Ureter (tissue), 1 donor: ENCODE measurements at regions not wholly inside any gene's neighbourhood (a gene's known extent, or its start where the extent isn't known, plus 50 kb on each side); places are given as distances from the start of the nearest gene placed in this dataset.

ENCODE experiments used
- DNase-seq: peaks from one replicate; pipeline ENCODE4 v3.0.0-alpha.2; 2020; ENCODE audit warnings: low spot score
- donor health status: DM: yes; HTN: yes; CAD: no.

DNA sequence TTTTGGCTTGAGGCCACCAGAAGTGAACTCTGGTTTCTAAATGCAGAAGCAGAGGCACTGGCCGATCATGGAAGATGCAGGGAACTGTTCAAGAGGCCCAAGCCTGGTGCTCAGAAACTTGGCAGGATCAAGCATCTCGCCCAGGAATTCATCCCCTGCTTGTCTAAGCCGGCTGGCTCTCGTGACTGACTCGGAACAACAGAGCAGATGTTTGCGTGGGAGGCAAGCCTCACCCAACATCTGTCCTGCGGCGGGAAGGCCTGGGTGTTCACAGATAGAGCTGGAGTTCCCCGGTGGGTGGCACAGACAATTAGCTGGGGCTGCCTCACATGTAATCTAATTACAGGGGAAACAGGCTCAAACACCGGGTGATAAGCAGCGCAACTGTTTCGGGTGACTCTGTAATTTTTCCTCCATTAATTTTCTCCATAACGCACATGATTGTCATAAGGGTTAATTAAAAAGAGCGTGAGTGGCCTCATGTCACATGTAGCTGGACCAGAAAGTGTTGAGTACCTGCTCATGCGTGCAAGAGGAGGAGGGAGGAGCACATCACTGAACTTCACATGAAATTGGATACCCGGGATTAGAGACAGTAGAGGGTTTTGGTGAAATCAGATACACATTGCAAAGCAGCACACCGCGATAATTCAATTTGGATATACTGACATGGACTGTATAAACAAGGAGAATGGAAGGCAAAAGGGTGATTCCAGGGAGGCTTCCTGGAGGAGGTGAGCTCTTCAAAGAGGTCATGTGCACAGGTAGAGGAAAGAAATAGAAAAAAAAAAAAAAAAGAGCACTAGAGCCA is 180.0 kb downstream of the ETS2 start:
- DNase-seq, result peak; percentile 80

DNA sequence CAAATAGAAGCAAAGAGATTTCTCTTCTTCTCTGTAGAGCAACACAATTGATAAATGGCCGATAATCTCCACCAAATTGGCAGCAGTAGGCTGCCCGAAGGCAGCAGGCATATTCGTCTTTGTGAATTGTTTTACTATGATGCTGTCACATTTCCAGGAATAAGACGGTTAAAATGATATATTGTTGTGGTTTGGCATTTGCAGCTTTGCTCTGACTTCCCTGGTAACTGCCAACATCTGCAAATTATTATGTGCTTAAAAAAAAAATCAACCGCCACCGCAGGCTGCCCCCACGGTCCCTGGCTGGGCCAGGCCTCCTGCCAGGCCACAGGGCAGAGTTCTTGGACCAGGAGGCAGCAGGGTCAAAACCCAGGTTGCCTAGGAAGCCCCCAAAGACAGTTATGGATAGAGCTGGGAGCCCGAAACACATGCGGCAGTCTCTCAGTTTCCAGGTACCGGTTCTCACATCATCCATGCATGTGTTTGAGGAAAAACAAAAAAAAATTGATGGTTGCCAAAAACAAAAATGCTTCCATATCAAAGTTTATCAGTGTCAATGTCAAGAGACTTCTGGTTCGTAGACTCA is 179.3 kb downstream of the ETS2 start:
- no peak for DNase-seq

DNA sequence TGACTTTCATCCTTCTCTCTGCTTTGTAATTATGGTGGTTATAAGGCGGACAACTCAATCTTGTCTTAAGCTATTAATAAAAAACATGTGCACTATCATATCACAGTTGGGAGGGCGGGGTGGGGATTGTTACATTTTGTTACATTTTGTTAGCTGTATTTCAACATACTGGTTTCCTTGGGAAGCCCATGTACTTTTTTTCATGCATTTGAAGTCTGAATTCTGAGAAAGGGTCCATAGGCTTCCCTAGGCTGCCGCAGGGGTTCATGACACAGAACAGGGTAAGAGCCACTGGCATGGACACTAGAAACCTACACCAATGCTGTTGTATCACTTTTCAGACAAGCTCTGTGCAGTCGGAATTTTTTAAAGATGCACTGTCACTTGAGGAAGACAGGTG is 178.8 kb downstream of the ETS2 start:
- DNase-seq, result no peak

DNA sequence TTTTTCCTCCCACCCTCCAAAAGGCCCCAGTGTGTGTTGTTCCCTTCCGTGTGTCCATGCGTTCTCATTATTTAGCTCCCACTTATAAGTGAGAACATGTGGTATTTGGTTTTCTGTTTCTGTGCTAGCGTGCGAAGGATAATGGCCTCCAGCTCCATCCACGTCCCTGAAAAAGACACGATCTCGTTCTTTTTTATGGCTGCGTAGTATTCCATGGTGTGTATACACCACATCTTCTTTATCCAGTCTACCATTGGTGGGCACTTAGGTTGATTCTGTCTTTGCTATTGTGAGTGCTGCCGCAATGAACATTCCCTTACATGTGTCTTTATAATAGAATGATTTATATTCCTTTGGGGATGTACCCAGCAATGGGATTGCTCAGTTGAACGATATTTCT is 177.8 kb downstream of the ETS2 start:
- no peak for DNase-seq

DNA sequence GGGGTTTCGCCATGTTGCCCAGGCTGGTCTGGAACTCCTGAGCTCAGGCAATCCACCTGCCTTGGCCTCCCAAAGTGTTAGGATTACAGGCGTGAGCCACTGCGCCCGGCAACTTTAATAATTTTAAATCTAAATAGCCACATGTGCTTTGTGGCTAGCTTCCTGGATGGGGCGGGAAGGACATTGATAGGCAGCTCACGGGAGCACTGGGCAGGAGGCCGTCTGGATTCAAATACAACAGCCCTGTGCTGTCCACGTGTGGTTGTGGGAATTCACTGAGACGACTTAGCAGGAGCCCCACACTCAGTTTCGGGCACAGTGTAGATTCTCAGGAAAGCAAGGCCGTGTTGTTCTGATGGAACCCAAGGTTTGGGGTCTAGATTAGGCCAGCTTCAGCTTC is 177.1 kb downstream of the ETS2 start:
- no peak for DNase-seq

DNA sequence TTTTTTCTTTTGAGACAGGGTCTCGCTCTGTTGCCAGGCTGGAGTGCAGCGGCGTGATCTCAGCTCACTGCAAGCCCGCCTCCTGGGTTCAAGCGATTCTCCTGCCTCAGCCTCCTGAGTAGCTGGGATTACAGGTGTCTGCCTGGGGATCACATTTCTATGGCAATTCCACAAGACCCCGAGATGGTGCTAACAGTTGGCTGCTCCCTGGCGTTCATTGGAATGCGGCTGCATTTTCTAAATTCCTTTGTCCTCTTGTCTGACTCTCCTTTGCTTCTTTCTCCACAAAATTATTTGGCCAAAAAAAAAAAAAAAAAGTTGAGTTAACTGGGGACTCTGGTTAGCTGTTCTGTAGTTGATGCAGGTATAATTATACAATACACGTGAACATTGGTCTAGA is 176.4 kb downstream of the ETS2 start:
- no peak for DNase-seq

DNA sequence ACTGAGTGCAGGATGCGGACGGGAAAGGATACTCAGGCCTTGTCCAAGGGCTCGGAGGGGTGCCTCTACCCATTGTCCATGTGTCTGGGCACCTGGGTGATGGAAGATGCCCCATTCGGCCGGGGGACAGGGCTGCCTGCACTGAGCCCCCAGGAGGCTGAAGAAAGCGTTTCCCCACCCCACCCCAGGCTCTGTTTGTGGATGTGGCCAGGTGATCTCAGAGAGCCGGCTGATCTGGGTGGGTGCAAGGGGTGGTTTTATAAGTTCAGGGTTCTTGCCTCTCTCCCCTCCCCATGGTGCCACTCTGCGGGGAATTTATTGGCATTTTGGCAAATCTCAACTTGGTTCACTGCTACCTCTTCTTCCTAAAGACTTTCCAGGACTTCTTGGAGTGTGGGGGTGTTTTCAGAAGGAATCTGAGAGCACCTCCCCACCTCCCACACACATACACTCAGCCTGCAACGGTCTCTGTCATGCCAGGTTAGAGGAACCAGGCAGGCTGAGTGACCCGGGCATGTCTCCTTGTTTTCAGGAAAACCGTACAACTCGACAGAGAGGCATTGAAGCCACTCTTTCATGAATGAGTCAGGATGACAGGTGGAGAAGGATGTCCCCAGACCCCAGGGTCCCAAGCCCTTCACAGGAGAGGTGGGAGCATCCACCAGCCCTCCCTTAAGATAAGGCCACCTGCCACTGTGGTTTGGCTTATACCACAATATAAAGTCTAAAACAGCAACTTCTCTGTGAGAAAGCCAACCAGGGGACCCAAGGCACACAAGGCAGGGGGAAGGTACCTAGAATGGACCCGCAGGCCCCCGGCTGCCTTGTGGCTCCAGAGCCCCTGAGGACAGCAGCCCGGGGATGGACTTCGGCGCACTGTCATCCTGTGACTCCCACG is 174.9 kb downstream of the ETS2 start:
- no peak for DNase-seq

DNA sequence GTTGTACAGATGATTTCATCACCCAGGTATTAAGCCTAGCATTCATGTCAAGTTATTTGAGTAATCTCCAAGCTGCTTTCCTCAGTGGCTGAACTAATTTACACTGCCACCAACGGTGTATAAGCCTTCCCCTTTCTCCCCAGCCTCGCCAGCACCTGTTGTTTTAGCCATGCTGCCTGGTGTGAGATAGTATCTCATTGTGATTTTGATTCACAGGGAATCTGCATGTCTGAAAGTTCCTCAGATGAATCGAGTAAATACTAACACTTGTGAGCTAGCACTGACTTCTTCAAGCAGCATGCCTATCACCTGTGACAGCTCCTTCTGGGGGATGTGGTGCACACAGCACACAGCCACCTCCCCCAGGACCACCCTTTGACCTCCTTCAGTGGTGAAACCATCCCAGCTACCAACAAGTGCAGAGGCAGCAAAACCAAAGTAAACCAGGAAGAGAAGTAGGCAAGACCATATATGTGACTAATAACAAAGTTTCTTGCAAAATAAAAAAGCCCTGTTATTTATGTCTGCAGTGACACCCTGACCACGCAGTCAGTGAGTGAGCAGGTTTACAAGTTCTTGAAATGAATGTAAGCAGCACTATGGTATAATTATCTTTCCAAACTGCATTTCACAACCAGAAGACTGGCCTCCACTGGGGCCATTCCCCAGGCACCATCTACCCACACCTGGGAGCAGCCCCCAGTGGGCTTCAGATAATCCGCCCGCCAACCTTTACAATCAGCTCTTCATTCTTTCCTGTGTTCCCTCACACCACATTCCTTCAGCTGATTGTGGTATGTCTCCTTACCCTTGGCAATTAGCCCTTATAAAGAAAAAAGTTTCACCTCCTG is 173.8 kb downstream of the ETS2 start:
- DNase-seq, result no peak

DNA sequence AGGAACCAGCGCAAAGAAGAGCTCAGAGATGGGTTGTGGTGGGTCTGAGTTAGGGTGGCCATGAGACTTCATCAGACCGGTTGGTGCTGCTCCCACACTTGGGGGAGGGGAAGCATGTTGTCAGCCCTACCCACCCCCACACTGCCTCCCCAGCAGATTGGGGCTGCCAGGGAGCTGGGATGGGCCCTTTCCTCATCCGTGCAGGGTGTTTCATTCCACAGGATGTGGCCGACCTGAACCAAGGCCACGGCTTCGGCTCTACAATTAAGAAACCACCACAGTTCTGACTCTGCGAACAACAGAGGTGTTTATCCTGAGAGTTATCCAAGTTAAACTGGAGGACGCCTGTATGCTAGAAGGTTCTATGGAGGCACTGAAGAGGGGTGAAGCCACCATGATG is 171.2 kb downstream of the ETS2 start:
- DNase-seq, result no peak

DNA sequence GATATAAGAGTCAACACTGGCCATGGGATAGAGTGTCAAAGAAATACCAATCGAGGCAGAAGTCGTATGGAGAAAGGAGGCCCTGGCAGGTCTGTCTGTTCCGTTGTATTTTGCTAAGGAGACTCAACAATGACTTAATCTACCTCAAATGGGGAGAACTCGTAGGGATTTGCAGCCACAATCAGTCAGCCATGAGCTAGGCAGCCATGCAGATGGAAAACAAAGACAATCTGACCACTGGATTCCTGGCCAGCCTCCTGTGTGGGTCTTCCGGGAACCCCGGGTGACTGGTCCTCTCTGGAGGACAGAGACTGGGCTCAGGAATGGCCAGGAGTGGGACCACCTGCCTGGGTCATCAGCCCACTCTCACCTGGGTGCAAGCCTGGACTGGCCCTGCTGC is 167.8 kb downstream of the ETS2 start:
- DNase-seq, result no peak

DNA sequence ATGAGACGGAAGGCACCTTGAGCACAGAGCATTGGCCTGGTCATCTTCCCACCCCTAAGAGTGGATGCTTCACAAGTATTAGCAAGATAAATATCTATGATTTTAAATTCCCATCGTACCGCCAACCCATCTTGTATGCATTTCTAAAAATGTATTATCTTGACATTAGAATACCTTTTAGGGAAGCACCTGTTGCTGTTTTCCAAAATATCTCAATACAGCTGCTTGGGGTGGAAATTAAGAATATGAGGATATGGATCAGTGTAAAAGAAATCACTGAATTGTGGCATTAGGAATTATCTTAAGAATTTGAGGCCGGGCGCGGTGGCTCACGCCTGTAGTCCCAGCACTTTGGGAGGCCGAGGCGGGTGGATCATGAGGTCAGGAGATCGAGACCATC is 166.3 kb downstream of the ETS2 start:
- no peak for DNase-seq

DNA sequence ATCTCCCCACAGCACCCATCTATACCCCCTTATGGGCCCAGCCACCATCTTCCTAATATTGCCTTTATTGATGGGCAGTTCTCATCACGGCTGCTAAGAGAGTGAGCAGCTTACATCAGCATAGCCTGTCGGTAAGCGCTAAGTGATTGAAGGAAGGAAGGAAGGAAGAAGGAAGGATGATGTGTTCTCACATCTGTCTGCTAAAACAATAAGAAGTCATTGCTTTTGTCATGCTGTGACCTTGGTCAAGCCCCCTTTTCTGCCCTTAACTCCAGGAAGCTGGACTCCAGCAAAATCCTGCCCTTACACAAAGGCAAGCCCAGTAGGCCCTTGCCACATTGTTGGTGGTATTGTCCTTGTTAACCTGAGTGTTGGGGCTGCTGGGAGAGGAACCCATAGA is 165.0 kb downstream of the ETS2 start:
- no peak for DNase-seq

DNA sequence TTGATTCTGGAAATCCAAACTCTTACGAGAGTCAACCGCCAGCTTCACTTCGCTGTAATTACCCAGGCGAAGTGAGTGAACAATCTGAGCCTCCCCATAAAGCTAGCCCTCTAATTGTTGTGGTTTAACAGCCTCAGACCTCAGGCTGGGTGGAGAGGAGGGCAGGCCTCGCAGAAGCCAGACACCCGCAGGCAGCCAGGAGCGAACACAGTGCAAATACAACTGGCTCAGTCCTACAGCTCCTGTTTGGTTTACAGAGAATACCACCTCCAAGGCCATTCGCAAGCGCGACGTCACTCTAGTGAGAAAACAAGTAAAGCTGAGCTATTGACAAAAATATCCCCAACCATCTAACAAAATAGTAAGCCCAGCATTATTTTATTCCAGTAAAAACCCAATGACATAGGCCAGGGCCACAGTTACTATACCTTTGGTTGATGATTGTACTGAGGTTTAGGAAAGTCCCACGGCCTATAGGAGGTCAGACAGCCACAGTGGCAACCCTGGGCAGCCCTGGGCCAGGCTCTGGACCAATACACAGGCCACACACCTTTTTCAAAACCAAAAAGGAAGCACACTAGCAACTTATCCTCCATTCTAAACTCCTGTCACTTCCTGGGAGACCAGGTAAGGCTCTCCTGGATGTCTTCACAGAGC is 163.3 kb downstream of the ETS2 start:
- no peak for DNase-seq

DNA sequence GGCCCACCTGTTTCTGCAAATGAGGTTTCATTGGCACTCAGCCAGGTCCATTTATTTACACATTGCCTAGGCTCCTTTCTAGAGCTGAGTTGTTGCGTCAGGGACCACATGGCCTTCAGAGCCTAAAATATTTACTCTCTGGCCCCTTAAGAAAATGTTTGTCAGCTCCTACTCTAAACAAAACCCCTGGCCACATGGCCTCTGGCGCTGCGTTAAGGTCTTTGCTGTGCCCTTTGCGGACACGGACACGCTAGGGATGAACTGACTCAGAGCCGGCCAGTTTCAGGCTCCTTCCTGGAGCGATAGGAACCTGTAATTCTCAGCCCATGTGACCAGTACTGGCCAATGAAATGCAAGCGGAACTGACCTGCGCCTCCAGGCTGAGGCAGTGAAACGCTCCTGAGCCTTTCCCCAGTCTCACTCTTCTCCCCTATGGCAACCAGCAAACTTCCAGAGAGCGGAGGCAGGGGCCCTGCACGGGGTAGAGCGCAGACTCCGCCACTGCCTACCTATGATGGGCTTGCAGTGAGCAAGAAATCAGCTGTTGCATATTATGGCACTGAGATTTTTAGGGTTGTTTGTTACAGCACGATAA is 160.3 kb downstream of the ETS2 start:
- peak; percentile 69 for DNase-seq

DNA sequence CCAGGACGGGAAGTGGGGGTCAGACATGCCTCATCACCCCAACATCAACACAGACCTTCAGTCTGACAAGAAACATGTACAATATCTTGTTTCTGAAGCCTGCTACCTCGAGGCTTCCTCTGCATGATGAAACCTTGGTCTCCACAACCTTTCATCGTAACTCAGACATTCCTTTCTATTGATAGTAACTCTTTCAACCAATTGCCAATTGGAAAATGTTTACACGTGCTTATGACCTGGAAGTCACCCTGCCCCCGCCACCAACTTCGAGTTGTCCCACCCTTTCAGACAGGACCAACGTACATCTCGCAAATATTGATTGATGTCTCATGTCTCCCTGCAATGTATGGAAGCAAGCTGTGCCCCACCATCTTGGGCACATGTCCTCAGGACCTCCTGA is 159.5 kb downstream of the ETS2 start:
- DNase-seq, result no peak

DNA sequence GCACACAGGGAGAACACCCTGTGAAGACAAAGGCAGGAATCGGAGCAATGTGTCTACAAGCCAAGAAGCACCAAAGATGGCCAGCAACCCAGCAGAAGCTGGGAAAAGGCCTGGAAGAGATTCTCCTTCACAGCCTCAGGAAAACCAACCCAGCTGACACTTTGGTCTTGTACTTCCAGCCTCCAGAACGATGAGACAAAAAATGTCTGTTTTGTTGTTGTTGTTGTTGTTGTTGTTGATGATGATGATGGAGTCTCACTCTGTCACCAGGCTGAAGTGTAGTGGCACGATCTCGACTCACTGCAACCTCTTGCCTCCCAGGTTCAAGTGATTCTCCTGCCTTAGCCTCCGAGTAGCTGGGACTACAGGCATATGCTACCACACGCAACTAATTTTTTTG is 157.3 kb downstream of the ETS2 start:
- DNase-seq, result no peak

DNA sequence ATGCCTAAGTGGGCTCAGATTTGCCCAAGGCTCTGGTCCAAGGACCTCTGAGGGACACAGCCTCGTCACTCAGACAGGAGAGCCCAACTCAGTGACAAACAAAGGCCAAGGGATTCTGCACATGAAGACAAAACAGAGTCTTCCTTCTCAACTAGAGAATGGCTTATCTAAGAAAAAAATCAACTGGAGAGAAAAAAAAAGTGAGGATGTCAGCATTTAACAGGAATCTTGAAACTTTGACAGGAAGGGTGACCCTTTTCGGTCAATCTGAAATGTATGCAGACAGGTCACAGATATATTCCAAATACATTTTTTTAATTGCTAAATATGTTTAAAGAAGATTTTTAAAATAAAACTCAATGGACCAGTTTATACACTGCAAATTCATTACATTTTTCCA is 154.5 kb downstream of the ETS2 start:
- DNase-seq, result no peak

DNA sequence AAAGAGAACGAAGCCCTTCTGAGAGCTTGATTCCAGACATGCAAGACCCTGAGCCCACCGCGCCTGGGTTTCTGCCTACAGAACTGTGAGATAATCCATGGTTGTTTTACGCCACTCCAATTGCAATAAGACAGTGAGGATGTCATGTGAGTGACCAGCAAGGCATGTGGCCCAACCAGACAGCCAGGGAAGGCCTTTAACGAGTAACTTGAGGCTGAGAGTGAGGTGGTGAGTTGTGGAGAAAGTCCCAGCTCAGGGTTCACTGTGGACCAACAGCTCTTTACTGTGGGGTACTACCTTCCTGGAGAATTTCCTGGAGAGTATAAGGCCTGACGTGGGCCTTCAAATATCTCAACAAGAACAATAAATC is 153.9 kb downstream of the ETS2 start:
- no peak for DNase-seq

DNA sequence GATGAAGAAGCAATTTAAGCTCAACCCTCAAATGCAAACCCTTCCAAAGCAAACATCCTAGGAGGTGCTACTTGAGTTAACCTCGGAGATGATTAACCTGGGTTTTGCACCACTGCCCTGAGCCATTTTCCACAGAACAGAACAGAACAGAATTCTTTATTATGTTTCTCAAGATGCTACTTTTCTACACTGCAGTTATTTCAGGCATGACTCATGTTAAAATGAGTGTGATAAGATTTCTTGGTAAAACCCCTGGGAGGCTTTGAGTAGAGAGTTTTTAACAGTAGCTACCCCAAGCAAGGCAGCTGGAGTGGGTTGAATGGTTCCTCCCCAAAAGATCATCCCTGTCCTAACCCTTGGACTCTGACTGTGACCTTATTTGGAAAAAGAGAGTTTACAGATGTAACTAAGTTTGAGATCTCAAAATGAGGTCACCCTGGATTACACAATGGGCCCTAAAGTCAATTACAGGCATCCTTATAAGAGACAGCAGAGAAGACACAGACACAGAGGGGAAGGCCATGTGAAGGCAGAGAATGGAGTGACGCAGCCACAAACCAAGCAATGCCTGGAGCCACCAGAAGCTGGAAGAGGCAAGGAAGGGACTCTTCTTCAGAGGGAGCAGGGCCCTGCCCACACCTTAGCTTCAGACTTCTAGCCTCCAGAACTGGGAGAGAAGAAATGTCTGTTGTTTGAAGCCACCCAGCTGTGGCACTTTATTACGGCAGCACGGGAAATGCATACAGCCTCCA is 153.4 kb downstream of the ETS2 start:
- peak; percentile 53 for DNase-seq

DNA sequence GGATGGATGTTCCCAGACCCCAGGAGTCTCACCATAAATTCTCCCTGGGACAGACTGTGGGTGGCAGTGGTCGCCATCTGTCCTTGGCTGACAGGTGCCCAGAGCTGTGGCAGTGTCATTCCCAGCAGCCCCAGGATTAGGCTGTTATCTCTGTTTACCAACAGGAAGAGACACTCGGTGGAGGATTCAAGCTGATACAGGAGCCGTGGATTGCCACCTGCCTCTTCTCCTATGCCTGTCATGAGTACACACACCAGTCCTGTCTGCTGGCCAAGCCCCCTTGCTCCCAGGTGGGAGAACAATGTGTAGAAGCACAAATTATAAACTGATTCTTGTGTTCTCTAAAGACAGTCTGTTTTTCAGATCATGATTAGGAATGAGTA is 152.6 kb downstream of the ETS2 start:
- DNase-seq, result no peak
